Psoas muscle (tissue), 7 donors: ENCODE measurements at regions not wholly inside any gene's neighbourhood (a gene's known extent, or its start where the extent isn't known, plus 50 kb on each side); places are given as distances from the start of the nearest gene placed in this dataset.

Source experiments
- ATAC-seq, 4 donors: fragments of 200-7000 bp; cut with Tn5 transposase; one replicate each; pipeline ENCODE4 v1.9.1; 2020; ENCODE audit warnings: moderate library complexity in 3 of 4, mild to moderate bottlenecking in 2 of 4
- DNase-seq, 2 donors: peaks; one replicate each; pipeline ENCODE4 v3.0.0-alpha.2; 2020
- H3K27ac ChIP-seq: fragments of 200-600 bp; one replicate; pipeline ENCODE4 v1.8.0; 2022
- H3K27me3 ChIP-seq, 3 donors: fragments of 200-600 bp in 1 of 3; one replicate each; pipeline versions ENCODE4 v1.6.1 to v1.8.0; 2013 to 2022; ENCODE audit warnings: low read length in 2 of 3, mild to moderate bottlenecking in 2 of 3, moderate library complexity in 1 of 3; ENCODE audit not compliant: insufficient read depth in 3 of 3
- H3K36me3 ChIP-seq, 2 donors: fragments of 200-600 bp in 1 of 2; one replicate each; pipeline versions ENCODE4 v1.6.1 to v1.8.0; 2013 to 2022; ENCODE audit warnings: low read depth in 1 of 2, mild to moderate bottlenecking in 1 of 2, moderate library complexity in 1 of 2; ENCODE audit not compliant: insufficient read depth in 1 of 2
- H3K4me1 ChIP-seq: fragments of 200-600 bp; one replicate; pipeline ENCODE4 v1.8.0; 2022
- H3K4me3 ChIP-seq: fragments of 200-600 bp; one replicate; pipeline ENCODE4 v1.8.0; 2022; ENCODE audit warnings: mild to moderate bottlenecking
- H3K9me3 ChIP-seq: fragments of 200-600 bp; one replicate; pipeline ENCODE4 v1.8.0; 2022
- WGBS, 3 donors: extraction: QIAGEN DNeasy Blood & Tissue Kit; methylation state at CpG; one replicate each; pipeline versions ENCODE4 v1.1.6 to v1.1.7; 2013; 5-methylcytosine and 5-hydroxymethylcytosine counted together
- intact Hi-C, 2 donors: fragments of 100-400 bp; cut with DNase I; formaldehyde crosslinking; loops; one replicate each; pipeline versions ENCODE4 v1.11.0 to v1.14.2; 2022
- TF ChIP-seq, protein P1 (sequence below): fragments of 200-600 bp; IDR thresholded peaks from one replicate; pipeline ENCODE4 v1.8.0; 2022; ENCODE audit warnings: antibody characterized with exemption
- donor health status: healthy with polysubstance abuse.
- donor health status: DM: no; HTN: no; CAD: no; lungs with moderate emphysema.
- donor health status: Bipolar disorder and iron deficiency.
- donor health status: healthy.
- donor health status: DM: yes; HTN: yes; CAD: no.
- donor health status: DM: no; HTN: no; CAD: no.
- donor health status: DM: yes; HTN: yes; CAD: no.

DNA sequence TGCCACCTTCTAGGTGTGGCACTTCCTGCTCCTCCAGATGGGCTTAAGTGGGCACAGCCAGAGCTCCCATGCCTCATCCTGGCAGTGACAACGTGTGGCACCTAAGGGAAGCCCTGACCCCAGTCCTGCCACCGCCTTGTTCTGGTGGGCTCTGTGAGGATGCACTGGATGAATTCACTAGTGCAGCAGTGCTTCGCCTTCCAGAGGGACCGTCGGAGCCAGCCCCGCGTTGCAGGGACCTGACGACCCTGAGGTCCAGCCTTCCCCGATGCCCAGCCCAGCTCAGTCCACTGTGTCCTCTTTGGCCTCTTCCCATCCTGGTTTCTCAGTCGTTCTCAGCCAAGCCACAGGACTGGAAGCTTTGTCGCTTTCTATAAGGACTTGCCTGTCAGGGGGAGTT is 399.8 kb downstream of the SEC14L1 start:
- 54 to 68% (median 62%) methylated on average over 8 to 11 of the region's 11 CpGs for WGBS, 3 donors
- intact Hi-C loops, result loop anchor here (5.0 to 10.0 kb wide), 5 partner anchors 62 to 472 kb away; no protein-coding TSS in a partner anchor
- Histone ChIP-seq H3K4me1 (no peaks in the 10 kb centered on the region), H3K27me3 (peaks cover 0 to 9% (median 0%) of the 10 kb centered on the region in 3 donors), H3K9me3 (no peaks in the 10 kb centered on the region), H3K36me3 (no peaks in the 10 kb centered on the region), H3K27ac (no peak overlapping the region), H3K4me3 (no peak overlapping the region)
- TF ChIP-seq, protein P1, sequence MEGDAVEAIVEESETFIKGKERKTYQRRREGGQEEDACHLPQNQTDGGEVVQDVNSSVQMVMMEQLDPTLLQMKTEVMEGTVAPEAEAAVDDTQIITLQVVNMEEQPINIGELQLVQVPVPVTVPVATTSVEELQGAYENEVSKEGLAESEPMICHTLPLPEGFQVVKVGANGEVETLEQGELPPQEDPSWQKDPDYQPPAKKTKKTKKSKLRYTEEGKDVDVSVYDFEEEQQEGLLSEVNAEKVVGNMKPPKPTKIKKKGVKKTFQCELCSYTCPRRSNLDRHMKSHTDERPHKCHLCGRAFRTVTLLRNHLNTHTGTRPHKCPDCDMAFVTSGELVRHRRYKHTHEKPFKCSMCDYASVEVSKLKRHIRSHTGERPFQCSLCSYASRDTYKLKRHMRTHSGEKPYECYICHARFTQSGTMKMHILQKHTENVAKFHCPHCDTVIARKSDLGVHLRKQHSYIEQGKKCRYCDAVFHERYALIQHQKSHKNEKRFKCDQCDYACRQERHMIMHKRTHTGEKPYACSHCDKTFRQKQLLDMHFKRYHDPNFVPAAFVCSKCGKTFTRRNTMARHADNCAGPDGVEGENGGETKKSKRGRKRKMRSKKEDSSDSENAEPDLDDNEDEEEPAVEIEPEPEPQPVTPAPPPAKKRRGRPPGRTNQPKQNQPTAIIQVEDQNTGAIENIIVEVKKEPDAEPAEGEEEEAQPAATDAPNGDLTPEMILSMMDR, result no peak
- DNase-seq (peak in 1 of 2 donors; percentile 41), ATAC-seq (no peak)

DNA sequence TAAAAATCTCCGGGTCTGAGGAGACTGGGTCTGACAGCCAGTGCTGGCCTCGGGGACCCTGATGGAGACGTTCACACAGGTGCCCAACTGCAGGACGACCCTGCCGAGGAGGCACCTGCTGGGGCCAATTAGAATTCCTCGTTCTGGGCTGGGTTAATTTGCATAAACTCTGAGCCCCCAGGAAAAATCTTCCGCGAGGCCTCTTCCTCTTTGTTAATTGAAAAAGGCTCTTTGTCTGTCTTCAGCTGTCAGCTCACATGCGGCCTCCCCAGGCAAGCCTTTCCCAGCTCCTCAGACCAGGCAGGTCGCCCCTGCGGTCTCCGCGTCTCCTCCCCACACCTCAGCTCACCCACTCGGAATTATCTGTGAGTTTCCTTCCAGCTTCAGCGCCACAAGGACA is 400.2 kb downstream of the SEC14L1 start:
- DNase-seq, result peak in 1 of 2 donors; percentile 13
- Histone ChIP-seq H3K4me1 (no peaks in the 10 kb centered on the region), H3K4me3 (no peak overlapping the region), H3K9me3 (no peaks in the 10 kb centered on the region), H3K36me3 (no peaks in the 10 kb centered on the region), H3K27me3 (peaks cover 0 to 9% (median 0%) of the 10 kb centered on the region in 3 donors), H3K27ac (no peak overlapping the region)
- WGBS, 3 donors, result 53 to 61% (median 59%) methylated on average over 15 of the region's 15 CpGs
- intact Hi-C loops, result loop anchor here (5.0 to 10.0 kb wide), 5 partner anchors 61 to 471 kb away; no protein-coding TSS in a partner anchor
- no peak for ATAC-seq
- TF ChIP-seq, protein P1, result no peak

DNA sequence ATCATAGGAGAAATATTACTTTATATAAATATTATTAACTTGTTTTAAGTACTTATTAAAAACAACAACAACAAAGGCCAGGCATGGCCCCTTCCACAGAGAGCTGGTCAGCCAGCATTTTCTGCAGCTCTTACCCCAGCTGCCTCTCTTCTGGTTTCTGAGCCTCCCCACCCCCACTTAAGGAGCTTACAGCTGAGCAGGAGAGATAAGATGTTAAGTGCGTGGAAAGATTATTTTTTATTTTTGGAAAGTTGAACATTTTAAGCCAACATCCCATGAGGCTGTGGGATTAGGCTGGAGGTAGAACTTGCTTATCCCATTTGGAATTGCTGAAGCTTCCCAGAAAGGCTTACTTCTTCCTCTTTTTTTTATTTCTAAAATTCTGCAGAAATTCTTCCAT is 401.2 kb downstream of the SEC14L1 start:
- Histone ChIP-seq H3K4me3 (no peak overlapping the region), H3K27ac (no peak overlapping the region), H3K9me3 (no peaks in the 10 kb centered on the region), H3K27me3 (peaks cover 0 to 9% (median 0%) of the 10 kb centered on the region in 3 donors), H3K4me1 (no peaks in the 10 kb centered on the region), H3K36me3 (no peaks in the 10 kb centered on the region)
- WGBS, 3 donors, result 11 to 22% (median 16%) methylated on average over 1 of the region's 1 CpG
- ATAC-seq, result no peak
- TF ChIP-seq, protein P1, result no peak
- intact Hi-C loops, result loop anchor here (2.0 to 10.0 kb wide), 6 partner anchors 60 to 471 kb away; no protein-coding TSS in a partner anchor
- peak in 1 of 2 donors; percentile 36 for DNase-seq

DNA sequence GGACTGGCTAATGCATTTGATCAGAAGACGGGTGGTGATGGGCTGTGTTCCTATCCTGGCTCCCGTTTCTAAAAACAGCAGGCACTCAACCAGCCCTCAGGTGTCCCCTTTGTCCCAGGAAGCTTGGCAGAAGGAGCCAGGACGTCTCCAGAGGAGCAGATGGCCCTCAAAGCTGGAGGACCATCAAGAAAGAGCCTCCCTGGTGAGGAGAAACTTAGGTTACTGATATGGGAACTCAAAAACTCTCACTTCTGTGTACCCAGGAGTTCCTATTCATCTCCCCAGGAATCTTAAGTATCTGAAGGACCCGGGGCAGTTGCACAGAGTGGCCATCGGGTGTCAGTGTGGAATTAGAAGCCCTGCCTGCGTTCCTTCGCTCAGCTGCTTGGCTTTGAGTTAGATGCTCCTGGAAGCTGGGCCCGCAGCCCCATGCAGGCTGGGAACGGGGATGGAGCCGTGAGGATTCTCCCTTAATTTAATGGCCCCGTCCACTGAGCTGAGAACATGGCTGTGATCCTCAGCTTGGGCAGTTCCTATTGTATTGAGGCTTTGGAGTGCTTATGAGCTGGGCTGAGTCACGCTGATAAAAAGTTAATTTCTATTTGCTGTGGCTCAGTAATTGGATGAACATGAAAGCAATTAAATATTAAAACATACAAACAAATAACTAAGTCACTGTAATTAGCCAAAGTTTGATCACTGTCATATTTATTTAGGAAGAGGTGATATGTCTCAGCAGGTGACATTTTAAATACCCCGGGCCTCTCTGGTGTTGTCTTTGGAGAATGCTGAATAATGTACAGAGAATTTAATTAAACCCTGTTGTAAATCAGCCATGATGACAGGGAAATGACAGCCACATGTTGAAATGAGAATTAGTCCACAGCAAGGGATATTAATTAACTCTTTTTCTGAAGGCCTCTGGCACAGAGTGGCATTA is 402.1 kb downstream of the SEC14L1 start:
- ATAC-seq (peak; percentile 93 to 99 (median 95)), DNase-seq (peak; percentile 73 to 86)
- no peaks in the 10 kb centered on the region for H3K9me3 ChIP-seq
- WGBS, 3 donors, result 14 to 18% (median 14%) methylated on average over 13 of the region's 13 CpGs
- H3K36me3 ChIP-seq, result no peaks in the 10 kb centered on the region
- H3K4me3 ChIP-seq, result no peak overlapping the region
- H3K27me3 ChIP-seq, result peaks cover 0 to 9% (median 0%) of the 10 kb centered on the region in 3 donors
- TF ChIP-seq, protein P1, result peak; percentile 90
- no peak overlapping the region for H3K27ac ChIP-seq
- H3K4me1 ChIP-seq, result no peaks in the 10 kb centered on the region
- intact Hi-C loops, result loop anchor here (2.0 to 10.0 kb wide), 6 partner anchors 59 to 470 kb away; no protein-coding TSS in a partner anchor
